LNCAP (cell line): ENCODE measurements at regions not wholly inside any gene's neighbourhood (a gene's known extent, or its start where the extent isn't known, plus 50 kb on each side); places are given as distances from the start of the nearest gene placed in this dataset.

Source experiments
- CTCF ChIP-seq: fragments of 450-650 bp; IDR thresholded peaks from 2 replicates; pipeline ENCODE4 v1.5.1; 2017; ENCODE audit warnings: mild to moderate bottlenecking

- no peak for TF ChIP-seq CTCF
Measured at GRCh38 chrX:43025806-43026315, 247.9 kb upstream of the PPP1R2C start.

GRCh38 chrX:43064096-43064495 lies 286.1 kb upstream of the PPP1R2C start:
- TF ChIP-seq CTCF: no peak

- TF ChIP-seq CTCF: no peak
Measured at GRCh38 chrX:43065978-43066377, 288.0 kb upstream of the PPP1R2C start.

GRCh38 chrX:43068639-43069038 lies 290.7 kb upstream of the PPP1R2C start:
- TF ChIP-seq CTCF: no peak

GRCh38 chrX:43083016-43083415 lies 305.1 kb upstream of the PPP1R2C start:
- no peak for TF ChIP-seq CTCF

- TF ChIP-seq CTCF: no peak
Measured at GRCh38 chrX:43087830-43088229, 309.9 kb upstream of the PPP1R2C start.

- TF ChIP-seq CTCF: no peak
Measured at GRCh38 chrX:43096830-43097229, 318.9 kb upstream of the PPP1R2C start.

- no peak for TF ChIP-seq CTCF
Measured at GRCh38 chrX:43106009-43106408, 328.0 kb upstream of the PPP1R2C start.
